GM23338 (cell line): ENCODE measurements at regions not wholly inside any gene's neighbourhood (a gene's known extent, or its start where the extent isn't known, plus 50 kb on each side); places are given as distances from the start of the nearest gene placed in this dataset.

Experiments used
- ATAC-seq: fragments of 200-7000 bp; cut with Tn5 transposase; 3 replicates; pipeline ENCODE4 v1.9.1; 2020
- DNase-seq: peaks from one replicate; pipeline ENCODE4 v3.0.0-alpha.2; 2015; ENCODE audit warnings: low spot score
- H2AFZ ChIP-seq: fragments of 200-600 bp; sonication (generic); 2 replicates; pipeline ENCODE4 v1.8.0; 2016; ENCODE audit warnings: antibody characterized with exemption, mild to moderate bottlenecking, moderate library complexity
- H3F3A ChIP-seq: fragments of 200-600 bp; sonication (generic); replicated peaks from 2 replicates; pipeline ENCODE4 v1.8.0; 2017; ENCODE audit warnings: antibody characterized with exemption, mixed run types, low read depth
- H3K27ac ChIP-seq: fragments of 200-600 bp; sonication (generic); 2 replicates; pipeline ENCODE4 v1.6.1; 2016; ENCODE audit warnings: low read depth
- H3K27me3 ChIP-seq: fragments of 200-600 bp; sonication (generic); 2 replicates; pipeline ENCODE4 v1.8.0; 2016; ENCODE audit warnings: mild to moderate bottlenecking, mixed run types, moderate library complexity; ENCODE audit not compliant: insufficient read depth
- H3K36me3 ChIP-seq: fragments of 200-600 bp; sonication (generic); 2 replicates; pipeline ENCODE4 v1.8.0; 2016; ENCODE audit warnings: mild to moderate bottlenecking; ENCODE audit not compliant: insufficient read depth
- H3K4me1 ChIP-seq: fragments of 200-600 bp; sonication (generic); 2 replicates; pipeline ENCODE4 v1.8.0; 2016; ENCODE audit warnings: mild to moderate bottlenecking, moderate library complexity; ENCODE audit not compliant: insufficient read depth
- H3K4me2 ChIP-seq: fragments of 200-600 bp; sonication (generic); 2 replicates; pipeline ENCODE4 v1.7.1; 2017; ENCODE audit warnings: mixed run types
- H3K4me3 ChIP-seq: fragments of 200-600 bp; sonication (generic); 2 replicates; pipeline ENCODE4 v1.6.1; 2016; ENCODE audit warnings: mixed run types
- H3K79me2 ChIP-seq: fragments of 200-600 bp; sonication (generic); replicated peaks from 2 replicates; pipeline ENCODE4 v1.8.0; 2017; ENCODE audit warnings: mild to moderate bottlenecking; ENCODE audit not compliant: insufficient read depth
- H3K9me2 ChIP-seq: fragments of 200-600 bp; sonication (generic); 2 replicates; pipeline ENCODE4 v1.8.0; 2017; ENCODE audit not compliant: insufficient read depth
- H4K20me1 ChIP-seq: fragments of 200-600 bp; sonication (generic); replicated peaks from 2 replicates; pipeline ENCODE4 v1.8.0; 2017; ENCODE audit warnings: mild to moderate bottlenecking; ENCODE audit not compliant: insufficient read depth
- H3K27ac Mint-ChIP-seq: 2 replicates; pipeline ENCODE4 v1.8.0; 2020; ENCODE audit warnings: inconsistent platforms, mild to moderate bottlenecking, moderate library complexity, mixed read lengths
- H3K27me3 Mint-ChIP-seq: 3 replicates; pipeline ENCODE4 v1.8.0; 2022; ENCODE audit warnings: low read depth, mild to moderate bottlenecking, moderate library complexity, mixed read lengths, inconsistent platforms; ENCODE audit not compliant: insufficient read depth, poor library complexity
- H3K36me3 Mint-ChIP-seq: 3 replicates; pipeline ENCODE4 v1.8.0; 2021; ENCODE audit warnings: low read depth, mild to moderate bottlenecking, inconsistent platforms, moderate library complexity, mixed read lengths
- H3K4me1 Mint-ChIP-seq: 3 replicates; pipeline ENCODE4 v1.8.0; 2020; ENCODE audit warnings: mild to moderate bottlenecking, inconsistent platforms, mixed read lengths
- H3K4me3 Mint-ChIP-seq: 3 replicates; pipeline ENCODE4 v1.8.0; 2021; ENCODE audit warnings: moderate library complexity, mild to moderate bottlenecking, inconsistent platforms, mixed read lengths
- H3K9me3 Mint-ChIP-seq: 3 replicates; pipeline ENCODE4 v1.8.0; 2020; ENCODE audit warnings: moderate library complexity, mild to moderate bottlenecking, inconsistent platforms, mixed read lengths
- CREB1 ChIP-seq: fragments of 250-450 bp; sonication (Bioruptor Pico); IDR thresholded peaks from 2 replicates; pipeline ENCODE4 v1.5.0; 2020; ENCODE audit warnings: low read depth, mild to moderate bottlenecking, moderate library complexity
- ETS1 ChIP-seq: IDR thresholded peaks from 2 replicates; pipeline ENCODE4 v1.6.1; 2016; ENCODE audit warnings: antibody characterized with exemption
- EZH2 ChIP-seq: fragments of 200-600 bp; sonication (generic); IDR thresholded peaks from one replicate; pipeline ENCODE4 v1.8.0; 2017; ENCODE audit warnings: antibody characterized with exemption, mild to moderate bottlenecking, low read depth; ENCODE audit not compliant: unreplicated experiment
- EZH2phosphoT487 ChIP-seq: fragments of 200-600 bp; sonication (generic); IDR thresholded peaks from one replicate; pipeline ENCODE4 v1.8.1; 2018; ENCODE audit warnings: antibody characterized with exemption; ENCODE audit not compliant: unreplicated experiment
- JUNB ChIP-seq: IDR thresholded peaks from one replicate; pipeline ENCODE4 v1.6.1; 2016; ENCODE audit warnings: antibody characterized with exemption; ENCODE audit not compliant: unreplicated experiment
- POLR2AphosphoS5 ChIP-seq: IDR thresholded peaks from 2 replicates; pipeline ENCODE4 v1.6.1; 2016; ENCODE audit warnings: antibody characterized with exemption, low read depth
- STAT1 ChIP-seq: IDR thresholded peaks from one replicate; pipeline ENCODE4 v1.6.1; 2016; ENCODE audit warnings: antibody characterized with exemption; ENCODE audit not compliant: unreplicated experiment
- ZNF114 ChIP-seq: fragments of 250-450 bp; sonication (Bioruptor Pico); IDR thresholded peaks from 2 replicates; pipeline ENCODE4 v1.5.0; 2020; ENCODE audit warnings: mild to moderate bottlenecking, moderate library complexity
- ZNF331 ChIP-seq: fragments of 250-450 bp; sonication (Bioruptor Pico); IDR thresholded peaks from 2 replicates; pipeline ENCODE4 v1.5.0; 2020; ENCODE audit warnings: low read depth, mild to moderate bottlenecking, moderate library complexity
- TF ChIP-seq, protein P1 (sequence below): fragments of 250-450 bp; sonication (Bioruptor Pico); IDR thresholded peaks from 2 replicates; pipeline ENCODE4 v1.5.0; 2020; ENCODE audit warnings: mild to moderate bottlenecking, moderate library complexity
- TF ChIP-seq, protein P2 (sequence below), 2 experiments: fragments of 200-600 bp in 1 of 2; sonication (generic) in 1 of 2; conservative IDR thresholded peaks; 2 replicates each; pipeline versions ENCODE4 v1.5.1 to v1.6.1; 2016 to 2017; ENCODE audit warnings: antibody characterized with exemption in 2 of 2, low read depth in 2 of 2, mild to moderate bottlenecking in 2 of 2, moderate library complexity in 1 of 2
- TF ChIP-seq, protein P3 (sequence below): IDR thresholded peaks from one replicate; pipeline ENCODE4 v1.6.1; 2018; ENCODE audit warnings: antibody characterized with exemption; ENCODE audit not compliant: unreplicated experiment

GRCh38 chr10:118511711-118512110 lies 83.7 kb downstream of the PRLHR start (continued):
- TF ChIP-seq, protein P1, sequence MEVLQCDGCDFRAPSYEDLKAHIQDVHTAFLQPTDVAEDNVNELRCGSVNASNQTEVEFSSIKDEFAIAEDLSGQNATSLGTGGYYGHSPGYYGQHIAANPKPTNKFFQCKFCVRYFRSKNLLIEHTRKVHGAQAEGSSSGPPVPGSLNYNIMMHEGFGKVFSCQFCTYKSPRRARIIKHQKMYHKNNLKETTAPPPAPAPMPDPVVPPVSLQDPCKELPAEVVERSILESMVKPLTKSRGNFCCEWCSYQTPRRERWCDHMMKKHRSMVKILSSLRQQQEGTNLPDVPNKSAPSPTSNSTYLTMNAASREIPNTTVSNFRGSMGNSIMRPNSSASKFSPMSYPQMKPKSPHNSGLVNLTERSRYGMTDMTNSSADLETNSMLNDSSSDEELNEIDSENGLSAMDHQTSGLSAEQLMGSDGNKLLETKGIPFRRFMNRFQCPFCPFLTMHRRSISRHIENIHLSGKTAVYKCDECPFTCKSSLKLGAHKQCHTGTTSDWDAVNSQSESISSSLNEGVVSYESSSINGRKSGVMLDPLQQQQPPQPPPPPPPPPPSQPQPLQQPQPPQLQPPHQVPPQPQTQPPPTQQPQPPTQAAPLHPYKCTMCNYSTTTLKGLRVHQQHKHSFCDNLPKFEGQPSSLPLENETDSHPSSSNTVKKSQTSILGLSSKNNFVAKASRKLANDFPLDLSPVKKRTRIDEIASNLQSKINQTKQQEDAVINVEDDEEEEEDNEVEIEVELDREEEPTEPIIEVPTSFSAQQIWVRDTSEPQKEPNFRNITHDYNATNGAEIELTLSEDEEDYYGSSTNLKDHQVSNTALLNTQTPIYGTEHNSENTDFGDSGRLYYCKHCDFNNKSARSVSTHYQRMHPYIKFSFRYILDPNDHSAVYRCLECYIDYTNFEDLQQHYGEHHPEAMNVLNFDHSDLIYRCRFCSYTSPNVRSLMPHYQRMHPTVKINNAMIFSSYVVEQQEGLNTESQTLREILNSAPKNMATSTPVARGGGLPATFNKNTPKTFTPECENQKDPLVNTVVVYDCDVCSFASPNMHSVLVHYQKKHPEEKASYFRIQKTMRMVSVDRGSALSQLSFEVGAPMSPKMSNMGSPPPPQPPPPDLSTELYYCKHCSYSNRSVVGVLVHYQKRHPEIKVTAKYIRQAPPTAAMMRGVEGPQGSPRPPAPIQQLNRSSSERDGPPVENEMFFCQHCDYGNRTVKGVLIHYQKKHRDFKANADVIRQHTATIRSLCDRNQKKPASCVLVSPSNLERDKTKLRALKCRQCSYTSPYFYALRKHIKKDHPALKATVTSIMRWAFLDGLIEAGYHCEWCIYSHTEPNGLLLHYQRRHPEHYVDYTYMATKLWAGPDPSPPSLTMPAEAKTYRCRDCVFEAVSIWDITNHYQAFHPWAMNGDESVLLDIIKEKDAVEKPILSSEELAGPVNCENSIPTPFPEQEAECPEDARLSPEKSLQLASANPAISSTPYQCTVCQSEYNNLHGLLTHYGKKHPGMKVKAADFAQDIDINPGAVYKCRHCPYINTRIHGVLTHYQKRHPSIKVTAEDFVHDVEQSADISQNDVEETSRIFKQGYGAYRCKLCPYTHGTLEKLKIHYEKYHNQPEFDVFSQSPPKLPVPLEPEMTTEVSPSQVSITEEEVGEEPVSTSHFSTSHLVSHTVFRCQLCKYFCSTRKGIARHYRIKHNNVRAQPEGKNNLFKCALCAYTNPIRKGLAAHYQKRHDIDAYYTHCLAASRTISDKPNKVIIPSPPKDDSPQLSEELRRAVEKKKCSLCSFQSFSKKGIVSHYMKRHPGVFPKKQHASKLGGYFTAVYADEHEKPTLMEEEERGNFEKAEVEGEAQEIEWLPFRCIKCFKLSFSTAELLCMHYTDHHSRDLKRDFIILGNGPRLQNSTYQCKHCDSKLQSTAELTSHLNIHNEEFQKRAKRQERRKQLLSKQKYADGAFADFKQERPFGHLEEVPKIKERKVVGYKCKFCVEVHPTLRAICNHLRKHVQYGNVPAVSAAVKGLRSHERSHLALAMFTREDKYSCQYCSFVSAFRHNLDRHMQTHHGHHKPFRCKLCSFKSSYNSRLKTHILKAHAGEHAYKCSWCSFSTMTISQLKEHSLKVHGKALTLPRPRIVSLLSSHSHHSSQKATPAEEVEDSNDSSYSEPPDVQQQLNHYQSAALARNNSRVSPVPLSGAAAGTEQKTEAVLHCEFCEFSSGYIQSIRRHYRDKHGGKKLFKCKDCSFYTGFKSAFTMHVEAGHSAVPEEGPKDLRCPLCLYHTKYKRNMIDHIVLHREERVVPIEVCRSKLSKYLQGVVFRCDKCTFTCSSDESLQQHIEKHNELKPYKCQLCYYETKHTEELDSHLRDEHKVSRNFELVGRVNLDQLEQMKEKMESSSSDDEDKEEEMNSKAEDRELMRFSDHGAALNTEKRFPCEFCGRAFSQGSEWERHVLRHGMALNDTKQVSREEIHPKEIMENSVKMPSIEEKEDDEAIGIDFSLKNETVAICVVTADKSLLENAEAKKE (CRISPR knock-in tag): no peak

DNA sequence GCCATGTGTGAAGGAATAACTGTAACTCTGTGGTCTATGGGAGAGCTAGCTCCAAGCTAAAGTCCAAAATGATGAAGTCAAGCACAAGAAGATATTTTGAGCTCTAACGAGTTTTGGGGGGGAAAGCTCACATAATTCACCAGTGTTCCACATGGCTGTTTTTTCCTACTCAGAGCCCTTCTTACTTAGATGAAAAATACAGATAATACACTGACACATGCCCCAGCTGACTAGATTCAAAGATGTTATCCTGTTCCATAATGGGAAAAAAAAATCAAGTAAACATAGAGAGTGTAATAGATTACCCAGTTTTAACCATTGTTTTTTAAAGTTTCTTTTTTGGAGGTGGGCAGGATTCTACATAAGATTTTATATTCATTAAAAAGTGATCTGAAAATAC lies 86.6 kb downstream of the PRLHR start:
- Histone ChIP-seq H3K9me2 (no peaks in the 10 kb centered on the region), H4K20me1 (no peaks in the 10 kb centered on the region), H3K36me3 (no peaks in the 10 kb centered on the region), H3K4me3 (no peak overlapping the region), H2AFZ (no peak overlapping the region), H3K27ac (no peak overlapping the region), H3K79me2 (no peaks in the 10 kb centered on the region), H3K4me2 (no peak overlapping the region), H3K4me1 (no peaks in the 10 kb centered on the region), H3K27me3 (no peaks in the 10 kb centered on the region), H3F3A (no peaks in the 10 kb centered on the region)
- Mint-ChIP-seq H3K27ac (no peak overlapping the region), H3K36me3 (no peaks in the 10 kb centered on the region), H3K4me1 (peaks cover 8% of the 10 kb centered on the region; the same call in 2 of the 3 replicates), H3K9me3 (no peaks in the 10 kb centered on the region), H3K4me3 (no peak overlapping the region), H3K27me3 (no peaks in the 10 kb centered on the region)
- DNase-seq (no peak), ATAC-seq (no peak)
- TF ChIP-seq JUNB (no peak), ETS1 (no peak), EZH2phosphoT487 (no peak), STAT1 (no peak), CREB1 (CRISPR knock-in tag) (no peak), POLR2AphosphoS5 (no peak), ZNF114 (no peak), EZH2 (no peak), ZNF331 (CRISPR knock-in tag) (no peak)
- TF ChIP-seq, protein P2, sequence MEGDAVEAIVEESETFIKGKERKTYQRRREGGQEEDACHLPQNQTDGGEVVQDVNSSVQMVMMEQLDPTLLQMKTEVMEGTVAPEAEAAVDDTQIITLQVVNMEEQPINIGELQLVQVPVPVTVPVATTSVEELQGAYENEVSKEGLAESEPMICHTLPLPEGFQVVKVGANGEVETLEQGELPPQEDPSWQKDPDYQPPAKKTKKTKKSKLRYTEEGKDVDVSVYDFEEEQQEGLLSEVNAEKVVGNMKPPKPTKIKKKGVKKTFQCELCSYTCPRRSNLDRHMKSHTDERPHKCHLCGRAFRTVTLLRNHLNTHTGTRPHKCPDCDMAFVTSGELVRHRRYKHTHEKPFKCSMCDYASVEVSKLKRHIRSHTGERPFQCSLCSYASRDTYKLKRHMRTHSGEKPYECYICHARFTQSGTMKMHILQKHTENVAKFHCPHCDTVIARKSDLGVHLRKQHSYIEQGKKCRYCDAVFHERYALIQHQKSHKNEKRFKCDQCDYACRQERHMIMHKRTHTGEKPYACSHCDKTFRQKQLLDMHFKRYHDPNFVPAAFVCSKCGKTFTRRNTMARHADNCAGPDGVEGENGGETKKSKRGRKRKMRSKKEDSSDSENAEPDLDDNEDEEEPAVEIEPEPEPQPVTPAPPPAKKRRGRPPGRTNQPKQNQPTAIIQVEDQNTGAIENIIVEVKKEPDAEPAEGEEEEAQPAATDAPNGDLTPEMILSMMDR (conservative IDR thresholded peaks at IDR 0.05; ENCODE audit: low read depth in 2 of 2): no peak
- TF ChIP-seq, protein P3, sequence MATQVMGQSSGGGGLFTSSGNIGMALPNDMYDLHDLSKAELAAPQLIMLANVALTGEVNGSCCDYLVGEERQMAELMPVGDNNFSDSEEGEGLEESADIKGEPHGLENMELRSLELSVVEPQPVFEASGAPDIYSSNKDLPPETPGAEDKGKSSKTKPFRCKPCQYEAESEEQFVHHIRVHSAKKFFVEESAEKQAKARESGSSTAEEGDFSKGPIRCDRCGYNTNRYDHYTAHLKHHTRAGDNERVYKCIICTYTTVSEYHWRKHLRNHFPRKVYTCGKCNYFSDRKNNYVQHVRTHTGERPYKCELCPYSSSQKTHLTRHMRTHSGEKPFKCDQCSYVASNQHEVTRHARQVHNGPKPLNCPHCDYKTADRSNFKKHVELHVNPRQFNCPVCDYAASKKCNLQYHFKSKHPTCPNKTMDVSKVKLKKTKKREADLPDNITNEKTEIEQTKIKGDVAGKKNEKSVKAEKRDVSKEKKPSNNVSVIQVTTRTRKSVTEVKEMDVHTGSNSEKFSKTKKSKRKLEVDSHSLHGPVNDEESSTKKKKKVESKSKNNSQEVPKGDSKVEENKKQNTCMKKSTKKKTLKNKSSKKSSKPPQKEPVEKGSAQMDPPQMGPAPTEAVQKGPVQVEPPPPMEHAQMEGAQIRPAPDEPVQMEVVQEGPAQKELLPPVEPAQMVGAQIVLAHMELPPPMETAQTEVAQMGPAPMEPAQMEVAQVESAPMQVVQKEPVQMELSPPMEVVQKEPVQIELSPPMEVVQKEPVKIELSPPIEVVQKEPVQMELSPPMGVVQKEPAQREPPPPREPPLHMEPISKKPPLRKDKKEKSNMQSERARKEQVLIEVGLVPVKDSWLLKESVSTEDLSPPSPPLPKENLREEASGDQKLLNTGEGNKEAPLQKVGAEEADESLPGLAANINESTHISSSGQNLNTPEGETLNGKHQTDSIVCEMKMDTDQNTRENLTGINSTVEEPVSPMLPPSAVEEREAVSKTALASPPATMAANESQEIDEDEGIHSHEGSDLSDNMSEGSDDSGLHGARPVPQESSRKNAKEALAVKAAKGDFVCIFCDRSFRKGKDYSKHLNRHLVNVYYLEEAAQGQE: no peak
